CD4-positive, alpha-beta T cell (primary cell): ENCODE measurements at regions not wholly inside any gene's neighbourhood (a gene's known extent, or its start where the extent isn't known, plus 50 kb on each side); places are given as distances from the start of the nearest gene placed in this dataset.

Source experiments
- ATAC-seq: fragments of 200-7000 bp; cut with Tn5 transposase; one replicate; pipeline ENCODE4 v1.10.0; 2022; ENCODE audit warnings: mild to moderate bottlenecking; ENCODE audit not compliant: poor library complexity
- CTCF ChIA-PET: fragments of 350-600 bp; sonication (Branson Sonifier 250); formaldehyde crosslinking; loops from one replicate; lab custom pipeline; 2021; ENCODE audit warnings: antibody characterized with exemption, inconsistent platforms; lab: Charles Lee
- POLR2A ChIA-PET: fragments of 350-600 bp; sonication (Branson Sonifier 250); formaldehyde crosslinking; loops from one replicate; lab custom pipeline; 2021; ENCODE audit warnings: antibody characterized with exemption, inconsistent platforms; lab: Charles Lee
- DNase-seq, 14 experiments: peaks; one replicate each; pipeline ENCODE4 v3.0.0-alpha.2; 2013 to 2020; ENCODE audit warnings: mixed read lengths in 2 of 14
- H3K27ac ChIP-seq, 2 donors: one replicate each; pipeline versions ENCODE4 v1.5.1 to v1.7.0; 2013; ENCODE audit warnings: low read length in 2 of 2, low read depth in 1 of 2, mild to moderate bottlenecking in 1 of 2
- H3K27me3 ChIP-seq, 2 experiments: 1 replicate in 1 of 2; 2 replicates in 1 of 2; pipeline versions ENCODE4 v1.6.1 to v1.7.0; 2013; ENCODE audit warnings: low read length in 2 of 2, control low read depth in 1 of 2, mild to moderate bottlenecking in 1 of 2, moderate library complexity in 1 of 2; ENCODE audit not compliant: insufficient read depth in 2 of 2, control insufficient read depth in 1 of 2
- H3K36me3 ChIP-seq: one replicate; pipeline ENCODE4 v1.6.1; 2013; ENCODE audit warnings: low read length, control low read depth; ENCODE audit not compliant: insufficient read depth
- H3K4me1 ChIP-seq: one replicate; pipeline ENCODE4 v1.6.1; 2013; ENCODE audit warnings: low read length, control low read depth; ENCODE audit not compliant: insufficient read depth
- H3K4me3 ChIP-seq: one replicate; pipeline ENCODE4 v1.5.1; 2013; ENCODE audit warnings: mild to moderate bottlenecking, low read length, moderate library complexity
- H3K9me3 ChIP-seq, 2 experiments: 1 replicate in 1 of 2; 2 replicates in 1 of 2; pipeline versions ENCODE4 v1.6.1 to v1.7.0; 2013; ENCODE audit warnings: low read length in 2 of 2, mild to moderate bottlenecking in 2 of 2, control low read depth in 1 of 2, moderate library complexity in 1 of 2; ENCODE audit not compliant: control insufficient read depth in 1 of 2, insufficient read depth in 1 of 2
- H3K27ac Mint-ChIP-seq: one replicate; pipeline ENCODE4 v1.8.0; 2020; ENCODE audit warnings: mixed read lengths
- H3K27me3 Mint-ChIP-seq: one replicate; pipeline ENCODE4 v1.8.0; 2021; ENCODE audit warnings: mixed read lengths
- H3K36me3 Mint-ChIP-seq: one replicate; pipeline ENCODE4 v1.8.0; 2021; ENCODE audit warnings: low read depth, mixed read lengths
- H3K4me1 Mint-ChIP-seq: one replicate; pipeline ENCODE4 v1.8.0; 2021; ENCODE audit warnings: low read depth, mixed read lengths
- H3K4me3 Mint-ChIP-seq: one replicate; pipeline ENCODE4 v1.8.0; 2020; ENCODE audit warnings: mild to moderate bottlenecking, mixed read lengths
- H3K9me3 Mint-ChIP-seq: one replicate; pipeline ENCODE4 v1.8.0; 2020; ENCODE audit warnings: mixed read lengths
- intact Hi-C, 2 experiments: fragments of 100-400 bp; cut with DNase I in 1 of 2; cut with micrococcal nuclease in 1 of 2; formaldehyde crosslinking; loops; one replicate each; pipeline versions ENCODE4 v1.15.1 to v1.9.0; 2023 to 2025; cut with DNase I, micrococcal nuclease
- TF ChIP-seq, protein P1 (sequence below): fragments of 200-600 bp; IDR thresholded peaks from one replicate; pipeline ENCODE4 v1.8.0; 2022; ENCODE audit warnings: antibody characterized with exemption, mild to moderate bottlenecking

DNA sequence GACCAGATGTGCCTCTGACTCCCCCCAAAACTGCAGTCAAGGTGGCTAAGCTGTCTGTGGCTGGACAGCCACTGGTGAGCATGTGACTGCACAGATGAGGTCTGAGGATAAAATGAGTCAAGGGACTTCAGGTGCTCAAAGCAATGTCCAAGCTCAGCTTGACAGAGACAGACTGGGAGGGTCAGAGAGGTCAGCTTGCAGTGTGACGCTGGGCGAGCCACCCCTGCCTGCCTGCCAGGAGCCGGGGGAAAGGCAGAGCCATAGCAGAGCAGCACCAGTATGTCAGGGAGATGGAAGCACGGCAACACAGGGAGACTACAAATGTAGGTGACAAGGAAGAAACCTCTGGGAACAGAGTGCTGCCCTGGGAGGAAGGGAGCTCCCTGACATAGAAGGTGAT is 399.4 kb downstream of the OCA2 start:
- Mint-ChIP-seq H3K36me3 (no peaks in the 10 kb centered on the region), H3K4me3 (no peak overlapping the region), H3K4me1 (no peaks in the 10 kb centered on the region), H3K27ac (no peak overlapping the region), H3K27me3 (no peaks in the 10 kb centered on the region), H3K9me3 (peaks cover 3% of the 10 kb centered on the region)
- H3K36me3 ChIP-seq, result no peaks in the 10 kb centered on the region
- no peaks in the 10 kb centered on the region for H3K27me3 ChIP-seq
- DNase-seq (no peak), ATAC-seq (no peak)
- TF ChIP-seq, protein P1, sequence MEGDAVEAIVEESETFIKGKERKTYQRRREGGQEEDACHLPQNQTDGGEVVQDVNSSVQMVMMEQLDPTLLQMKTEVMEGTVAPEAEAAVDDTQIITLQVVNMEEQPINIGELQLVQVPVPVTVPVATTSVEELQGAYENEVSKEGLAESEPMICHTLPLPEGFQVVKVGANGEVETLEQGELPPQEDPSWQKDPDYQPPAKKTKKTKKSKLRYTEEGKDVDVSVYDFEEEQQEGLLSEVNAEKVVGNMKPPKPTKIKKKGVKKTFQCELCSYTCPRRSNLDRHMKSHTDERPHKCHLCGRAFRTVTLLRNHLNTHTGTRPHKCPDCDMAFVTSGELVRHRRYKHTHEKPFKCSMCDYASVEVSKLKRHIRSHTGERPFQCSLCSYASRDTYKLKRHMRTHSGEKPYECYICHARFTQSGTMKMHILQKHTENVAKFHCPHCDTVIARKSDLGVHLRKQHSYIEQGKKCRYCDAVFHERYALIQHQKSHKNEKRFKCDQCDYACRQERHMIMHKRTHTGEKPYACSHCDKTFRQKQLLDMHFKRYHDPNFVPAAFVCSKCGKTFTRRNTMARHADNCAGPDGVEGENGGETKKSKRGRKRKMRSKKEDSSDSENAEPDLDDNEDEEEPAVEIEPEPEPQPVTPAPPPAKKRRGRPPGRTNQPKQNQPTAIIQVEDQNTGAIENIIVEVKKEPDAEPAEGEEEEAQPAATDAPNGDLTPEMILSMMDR, result no peak
- H3K4me3 ChIP-seq, result no peak overlapping the region
- POLR2A ChIA-PET, result no interaction called here
- no peaks in the 10 kb centered on the region for H3K4me1 ChIP-seq
- intact Hi-C loops, result no loop called here
- H3K9me3 ChIP-seq, result peaks cover 0 to 47% of the 10 kb centered on the region in 2 experiments
- H3K27ac ChIP-seq, result no peak overlapping the region
- CTCF ChIA-PET, result no interaction called here

DNA sequence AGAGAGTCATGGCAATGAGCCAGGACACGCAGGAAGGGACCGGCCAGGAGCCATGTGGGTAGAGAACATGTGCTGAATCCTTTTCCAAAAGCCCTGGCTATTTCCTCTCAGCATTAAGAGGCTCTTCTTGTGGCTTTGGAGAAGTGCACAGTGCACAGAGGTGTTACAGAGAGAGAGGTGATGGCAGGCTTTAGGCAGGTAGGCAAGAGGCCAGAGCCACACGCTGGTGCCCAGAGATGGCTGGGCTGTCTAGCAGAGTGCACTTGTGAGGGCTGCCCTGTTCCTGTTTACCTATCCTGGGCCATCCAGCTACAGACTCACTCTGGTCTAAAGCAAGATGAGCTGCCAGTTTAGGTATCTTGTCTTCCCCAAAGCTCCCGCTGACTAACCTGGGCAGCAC is 402.6 kb downstream of the OCA2 start:
- intact Hi-C loops, result no loop called here
- POLR2A ChIA-PET, result no interaction called here
- no peaks in the 10 kb centered on the region for H3K4me1 ChIP-seq
- H3K9me3 ChIP-seq, result peaks cover 0 to 32% of the 10 kb centered on the region in 2 experiments
- H3K4me1 Mint-ChIP-seq, result no peaks in the 10 kb centered on the region
- no peaks in the 10 kb centered on the region for H3K27me3 Mint-ChIP-seq
- no peaks in the 10 kb centered on the region for H3K27me3 ChIP-seq
- no peak overlapping the region for H3K4me3 Mint-ChIP-seq
- CTCF ChIA-PET, result no interaction called here
- ATAC-seq, result no peak
- H3K36me3 Mint-ChIP-seq, result no peaks in the 10 kb centered on the region
- H3K27ac Mint-ChIP-seq, result no peak overlapping the region
- TF ChIP-seq, protein P1, result no peak
- H3K9me3 Mint-ChIP-seq, result peaks cover 5% of the 10 kb centered on the region
- no peak overlapping the region for H3K27ac ChIP-seq
- H3K4me3 ChIP-seq, result no peak overlapping the region
- DNase-seq, result no peak
- H3K36me3 ChIP-seq, result no peaks in the 10 kb centered on the region

DNA sequence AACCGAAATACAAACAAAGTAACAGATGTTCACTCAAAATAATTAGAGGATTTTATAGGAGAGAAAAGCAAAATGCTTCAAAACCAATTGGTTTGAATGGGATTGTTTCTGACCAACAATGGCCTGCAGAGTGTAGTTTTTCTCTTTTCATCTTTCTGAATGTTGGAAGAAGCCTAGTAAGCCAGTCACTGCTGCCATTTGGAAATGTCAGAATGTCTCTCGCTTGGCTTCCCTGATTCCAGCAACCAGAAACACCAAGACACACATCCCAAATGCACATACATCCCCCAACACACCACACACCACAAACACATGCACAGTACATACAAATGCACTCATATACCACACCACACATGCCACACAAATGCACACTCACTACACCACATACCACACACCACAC is 403.4 kb downstream of the OCA2 start:
- Mint-ChIP-seq H3K27ac (no peak overlapping the region), H3K4me1 (no peaks in the 10 kb centered on the region), H3K9me3 (peaks cover 5% of the 10 kb centered on the region), H3K27me3 (no peaks in the 10 kb centered on the region), H3K36me3 (no peaks in the 10 kb centered on the region), H3K4me3 (no peak overlapping the region)
- TF ChIP-seq, protein P1, result no peak
- intact Hi-C loops, result no loop called here
- ChIA-PET CTCF (no interaction called here), POLR2A (no interaction called here)
- no peaks in the 10 kb centered on the region for H3K27me3 ChIP-seq
- DNase-seq (no peak), ATAC-seq (no peak)
- H3K4me1 ChIP-seq, result no peaks in the 10 kb centered on the region
- peaks cover 0 to 30% of the 10 kb centered on the region in 2 experiments for H3K9me3 ChIP-seq
- H3K27ac ChIP-seq, result no peak overlapping the region
- H3K4me3 ChIP-seq, result no peak overlapping the region
- H3K36me3 ChIP-seq, result no peaks in the 10 kb centered on the region
